ENCODE measurements at regions not wholly inside any gene's neighbourhood (a gene's known extent, or its start where the extent isn't known, plus 50 kb on each side); places are given as distances from the start of the nearest gene placed in this dataset.

DNA sequence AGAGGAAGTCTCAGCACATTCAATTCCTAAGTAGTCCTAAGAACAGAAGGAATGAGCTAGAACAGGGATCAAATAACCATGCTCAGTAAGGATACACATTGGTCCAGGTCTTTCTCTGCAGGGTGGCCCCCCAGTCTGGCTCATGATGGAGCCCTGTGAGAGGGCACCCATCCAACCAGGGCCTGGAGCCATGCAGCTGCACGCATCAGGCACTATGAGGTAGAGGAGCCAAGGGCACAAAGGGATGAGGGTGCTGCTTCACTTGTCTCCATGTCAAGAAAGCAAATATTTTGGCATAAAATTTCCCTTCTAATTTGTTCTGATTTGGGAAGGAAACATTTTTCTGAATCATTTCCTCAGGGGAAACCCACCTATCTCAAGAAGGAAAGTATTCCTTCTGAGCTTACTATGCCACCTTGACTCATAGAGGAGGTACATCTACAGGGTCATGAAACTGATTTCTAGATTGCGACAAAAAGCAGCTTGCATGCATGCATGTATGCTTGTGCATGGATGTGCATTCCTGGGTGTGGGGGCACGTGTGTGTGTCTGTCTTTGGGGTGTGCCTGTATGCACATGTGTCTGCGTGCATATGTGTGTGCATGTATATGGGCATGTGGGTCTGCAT, 600.3 kb downstream of the MID1IP1 start:
- no peak for TF ChIP-seq FOXM1 (IDR thresholded peaks at IDR 0.05; ENCODE audit: borderline replicate concordance, low read depth)
- TF ChIP-seq EP300 (IDR thresholded peaks at IDR 0.05; ENCODE audit: borderline replicate concordance) = no peak
- TF ChIP-seq NFIC (IDR thresholded peaks at IDR 0.05) = no peak
- TF ChIP-seq CEBPB (IDR thresholded peaks at IDR 0.05) = no peak
- no peak for TF ChIP-seq CREB1 (IDR thresholded peaks at IDR 0.05; ENCODE audit: low read depth)
- no peak for TF ChIP-seq TEAD4 (IDR thresholded peaks at IDR 0.05)
- TF ChIP-seq ZBTB7A (IDR thresholded peaks at IDR 0.05; ENCODE audit: low read depth) = no peak
- TF ChIP-seq, protein P1, sequence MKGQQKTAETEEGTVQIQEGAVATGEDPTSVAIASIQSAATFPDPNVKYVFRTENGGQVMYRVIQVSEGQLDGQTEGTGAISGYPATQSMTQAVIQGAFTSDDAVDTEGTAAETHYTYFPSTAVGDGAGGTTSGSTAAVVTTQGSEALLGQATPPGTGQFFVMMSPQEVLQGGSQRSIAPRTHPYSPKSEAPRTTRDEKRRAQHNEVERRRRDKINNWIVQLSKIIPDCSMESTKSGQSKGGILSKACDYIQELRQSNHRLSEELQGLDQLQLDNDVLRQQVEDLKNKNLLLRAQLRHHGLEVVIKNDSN (IDR thresholded peaks at IDR 0.05) = no peak
- TF ChIP-seq EGR1 (IDR thresholded peaks at IDR 0.05) = no peak
- TF ChIP-seq, protein P2, sequence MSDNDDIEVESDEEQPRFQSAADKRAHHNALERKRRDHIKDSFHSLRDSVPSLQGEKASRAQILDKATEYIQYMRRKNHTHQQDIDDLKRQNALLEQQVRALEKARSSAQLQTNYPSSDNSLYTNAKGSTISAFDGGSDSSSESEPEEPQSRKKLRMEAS (IDR thresholded peaks at IDR 0.05) = no peak
- no peak for TF ChIP-seq TCF12 (IDR thresholded peaks at IDR 0.05; ENCODE audit: low read depth)
- TF ChIP-seq, protein P3, sequence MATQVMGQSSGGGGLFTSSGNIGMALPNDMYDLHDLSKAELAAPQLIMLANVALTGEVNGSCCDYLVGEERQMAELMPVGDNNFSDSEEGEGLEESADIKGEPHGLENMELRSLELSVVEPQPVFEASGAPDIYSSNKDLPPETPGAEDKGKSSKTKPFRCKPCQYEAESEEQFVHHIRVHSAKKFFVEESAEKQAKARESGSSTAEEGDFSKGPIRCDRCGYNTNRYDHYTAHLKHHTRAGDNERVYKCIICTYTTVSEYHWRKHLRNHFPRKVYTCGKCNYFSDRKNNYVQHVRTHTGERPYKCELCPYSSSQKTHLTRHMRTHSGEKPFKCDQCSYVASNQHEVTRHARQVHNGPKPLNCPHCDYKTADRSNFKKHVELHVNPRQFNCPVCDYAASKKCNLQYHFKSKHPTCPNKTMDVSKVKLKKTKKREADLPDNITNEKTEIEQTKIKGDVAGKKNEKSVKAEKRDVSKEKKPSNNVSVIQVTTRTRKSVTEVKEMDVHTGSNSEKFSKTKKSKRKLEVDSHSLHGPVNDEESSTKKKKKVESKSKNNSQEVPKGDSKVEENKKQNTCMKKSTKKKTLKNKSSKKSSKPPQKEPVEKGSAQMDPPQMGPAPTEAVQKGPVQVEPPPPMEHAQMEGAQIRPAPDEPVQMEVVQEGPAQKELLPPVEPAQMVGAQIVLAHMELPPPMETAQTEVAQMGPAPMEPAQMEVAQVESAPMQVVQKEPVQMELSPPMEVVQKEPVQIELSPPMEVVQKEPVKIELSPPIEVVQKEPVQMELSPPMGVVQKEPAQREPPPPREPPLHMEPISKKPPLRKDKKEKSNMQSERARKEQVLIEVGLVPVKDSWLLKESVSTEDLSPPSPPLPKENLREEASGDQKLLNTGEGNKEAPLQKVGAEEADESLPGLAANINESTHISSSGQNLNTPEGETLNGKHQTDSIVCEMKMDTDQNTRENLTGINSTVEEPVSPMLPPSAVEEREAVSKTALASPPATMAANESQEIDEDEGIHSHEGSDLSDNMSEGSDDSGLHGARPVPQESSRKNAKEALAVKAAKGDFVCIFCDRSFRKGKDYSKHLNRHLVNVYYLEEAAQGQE (IDR thresholded peaks at IDR 0.05; ENCODE audit: low read depth) = no peak
- TF ChIP-seq RAD21 (IDR thresholded peaks at IDR 0.05; ENCODE audit: low read depth) = no peak
- TF ChIP-seq YY1 (IDR thresholded peaks at IDR 0.05; ENCODE audit: low read depth) = no peak
- TF ChIP-seq TAF1 (IDR thresholded peaks at IDR 0.05; ENCODE audit: low read depth) = no peak

DNA sequence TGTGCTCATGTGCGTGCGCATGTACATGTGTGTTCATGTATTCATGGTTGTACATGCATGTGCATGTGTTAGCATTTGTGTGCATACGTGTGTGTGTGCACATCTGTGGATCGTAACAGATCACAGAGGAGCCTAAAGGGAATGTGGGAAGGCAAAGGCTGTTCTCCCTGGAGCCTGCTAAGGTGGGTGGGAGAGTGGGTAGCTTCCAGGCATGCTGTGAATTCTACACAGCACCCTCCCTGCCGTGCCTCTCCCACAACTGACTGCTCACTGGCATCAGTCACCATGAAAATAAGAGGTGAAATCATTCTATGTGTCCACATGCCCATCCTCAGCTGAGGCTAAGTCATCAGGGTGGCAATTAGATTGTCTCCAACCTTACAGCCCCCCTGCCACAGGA, 600.9 kb downstream of the MID1IP1 start:
- TF ChIP-seq TEAD4 (IDR thresholded peaks at IDR 0.05) (no peak), YY1 (IDR thresholded peaks at IDR 0.05; ENCODE audit: low read depth) (no peak), RAD21 (IDR thresholded peaks at IDR 0.05; ENCODE audit: low read depth) (no peak), TCF12 (IDR thresholded peaks at IDR 0.05; ENCODE audit: low read depth) (no peak), TAF1 (IDR thresholded peaks at IDR 0.05; ENCODE audit: low read depth) (no peak), EP300 (IDR thresholded peaks at IDR 0.05; ENCODE audit: borderline replicate concordance) (no peak), FOXM1 (IDR thresholded peaks at IDR 0.05; ENCODE audit: borderline replicate concordance, low read depth) (no peak)
- TF ChIP-seq, protein P3 (IDR thresholded peaks at IDR 0.05; ENCODE audit: low read depth) = no peak
- TF ChIP-seq, protein P2 (IDR thresholded peaks at IDR 0.05) = no peak
- TF ChIP-seq, protein P1 (IDR thresholded peaks at IDR 0.05) = no peak

DNA sequence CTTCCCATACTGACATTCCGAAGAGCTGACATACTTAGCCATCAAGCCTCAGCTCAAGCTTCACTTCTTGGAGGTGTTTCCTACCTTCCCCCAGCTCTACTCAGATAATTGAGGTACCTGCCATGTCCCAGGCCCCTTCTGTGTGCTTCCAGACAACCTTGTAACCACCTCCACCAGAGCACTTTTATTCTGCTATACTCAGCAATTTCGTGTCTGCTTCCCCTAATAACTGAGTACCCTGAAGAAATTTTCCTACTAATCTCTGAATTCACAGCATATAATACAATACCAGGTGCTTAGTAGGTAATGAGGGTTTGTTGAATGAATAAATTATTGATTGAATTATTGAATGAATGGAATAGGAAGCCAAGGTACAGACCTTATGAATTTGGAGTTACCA, 605.5 kb downstream of the MID1IP1 start:
- TF ChIP-seq ZBTB7A (IDR thresholded peaks at IDR 0.05; ENCODE audit: low read depth) = no peak
- TF ChIP-seq, protein P1 (IDR thresholded peaks at IDR 0.05) = no peak
- TF ChIP-seq, protein P2 (IDR thresholded peaks at IDR 0.05) = no peak
- TF ChIP-seq CREB1 (IDR thresholded peaks at IDR 0.05; ENCODE audit: low read depth) = no peak
- TF ChIP-seq TAF1 (IDR thresholded peaks at IDR 0.05; ENCODE audit: low read depth) = no peak
- TF ChIP-seq CEBPB (IDR thresholded peaks at IDR 0.05) = no peak
- TF ChIP-seq EGR1 (IDR thresholded peaks at IDR 0.05) = no peak
- TF ChIP-seq YY1 (IDR thresholded peaks at IDR 0.05; ENCODE audit: low read depth) = no peak
- TF ChIP-seq, protein P3 (IDR thresholded peaks at IDR 0.05; ENCODE audit: low read depth) = no peak
- no peak for TF ChIP-seq TCF12 (IDR thresholded peaks at IDR 0.05; ENCODE audit: low read depth)

Measured in Ishikawa (cell line).